LoVo (cell line): ENCODE measurements at regions not wholly inside any gene's neighbourhood (a gene's known extent, or its start where the extent isn't known, plus 50 kb on each side); places are given as distances from the start of the nearest gene placed in this dataset.
"Not testable (repeated sequence)": the region's sequence is repeated elsewhere in the genome, so short reads cannot be mapped to it uniquely, and the experiment has no call there.

Source experiments
- DNase-seq: peaks from one replicate; pipeline ENCODE4 v3.0.0-alpha.2; 2016; ENCODE audit warnings: low spot score

DNA sequence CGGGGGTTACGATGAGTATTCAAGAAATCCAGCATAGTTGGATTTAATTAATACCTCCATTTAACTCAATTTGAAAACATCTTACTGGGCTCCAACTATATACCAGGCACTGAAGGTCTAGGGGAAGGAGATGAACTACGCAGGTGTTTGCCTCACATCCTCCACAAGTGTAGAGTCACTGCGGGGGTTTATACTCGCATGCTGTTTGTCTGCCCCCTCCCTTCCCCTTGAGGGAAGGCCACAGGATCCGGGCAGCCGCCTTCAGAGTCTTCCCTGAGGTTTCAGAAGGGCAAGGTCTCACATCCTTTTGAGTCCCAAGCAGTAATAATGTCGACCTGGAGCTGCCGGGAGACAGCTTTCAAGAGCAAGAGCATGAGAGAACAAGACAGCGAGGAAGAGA is 142.4 kb upstream of the GALNT2 start:
- DNase-seq = no peak

DNA sequence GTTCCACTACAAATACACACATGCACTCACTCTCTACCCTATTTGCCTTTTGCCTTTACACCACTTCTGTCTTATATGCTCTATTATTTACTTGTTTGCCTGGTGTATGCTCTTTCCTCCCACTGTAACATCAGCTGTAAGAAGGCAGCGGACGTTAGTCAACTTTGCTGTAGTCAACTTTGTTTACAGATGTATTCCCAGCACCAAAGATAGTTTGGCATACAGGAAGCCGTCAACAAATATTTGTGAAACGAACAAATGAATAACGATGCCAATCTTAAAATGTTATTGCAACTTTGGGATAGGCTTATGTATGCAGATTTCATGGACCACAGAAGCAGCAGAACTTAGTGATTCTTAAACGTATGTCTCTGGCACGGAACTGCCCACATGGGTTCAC is 138.3 kb upstream of the GALNT2 start:
- no peak for DNase-seq

DNA sequence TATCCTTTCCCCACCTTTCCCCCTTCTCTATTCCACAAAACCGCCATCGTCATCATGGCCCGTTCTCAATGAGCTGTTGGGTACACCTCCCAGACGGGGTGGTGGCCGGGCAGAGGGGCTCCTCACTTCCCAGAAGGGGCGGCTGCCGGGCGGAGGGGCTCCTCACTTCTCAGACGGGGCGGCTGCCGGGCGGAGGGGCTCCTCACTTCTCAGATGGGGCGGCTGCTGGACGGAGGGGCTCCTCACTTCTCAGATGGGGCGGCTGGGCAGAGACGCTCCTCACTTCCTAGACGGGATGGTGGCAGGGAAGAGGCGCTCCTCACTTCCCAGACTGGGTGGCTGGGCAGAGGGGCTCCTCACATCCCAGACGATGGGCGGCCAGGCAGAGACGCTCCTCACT is 135.3 kb upstream of the GALNT2 start:
- DNase-seq = not testable (repeated sequence)

DNA sequence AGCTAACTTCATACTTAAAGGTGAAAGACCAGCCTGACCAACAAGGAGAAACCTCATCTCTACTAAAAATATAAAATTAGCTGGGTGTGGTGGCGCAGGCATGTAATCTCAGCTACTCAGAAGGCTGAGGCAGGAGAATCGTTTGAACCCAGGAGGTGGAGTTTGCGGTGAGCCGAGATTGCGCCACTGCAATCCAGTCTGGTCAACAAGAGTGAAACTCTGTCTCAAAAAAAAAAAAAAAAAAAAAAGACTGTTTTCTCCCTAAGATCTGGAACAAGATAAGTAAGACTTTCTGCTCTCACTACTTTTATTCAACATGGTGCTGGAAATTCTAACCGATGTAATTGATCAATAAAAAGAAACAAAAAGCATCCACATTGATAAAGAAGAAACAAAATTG is 131.9 kb upstream of the GALNT2 start:
- DNase-seq = not testable (repeated sequence)

DNA sequence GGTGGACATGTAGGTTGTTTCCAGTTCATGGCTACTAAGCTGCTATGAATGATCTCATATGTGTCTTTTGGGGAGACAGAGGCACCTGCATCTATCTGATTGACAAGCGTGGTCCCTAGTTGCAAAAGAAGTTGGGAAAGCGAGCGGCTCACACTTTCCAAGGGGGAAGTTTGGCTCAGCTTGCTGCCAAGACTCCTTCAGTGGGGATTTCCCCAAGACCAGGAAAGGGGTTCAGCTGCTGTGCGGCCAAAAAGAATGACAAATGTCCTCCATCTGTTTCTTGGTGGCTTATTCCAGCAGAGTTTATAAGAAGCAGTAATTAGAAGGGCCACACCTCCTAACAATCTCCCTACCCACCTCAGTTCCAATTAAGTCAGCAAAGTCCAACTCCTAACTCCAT is 128.5 kb upstream of the GALNT2 start:
- DNase-seq = no peak

DNA sequence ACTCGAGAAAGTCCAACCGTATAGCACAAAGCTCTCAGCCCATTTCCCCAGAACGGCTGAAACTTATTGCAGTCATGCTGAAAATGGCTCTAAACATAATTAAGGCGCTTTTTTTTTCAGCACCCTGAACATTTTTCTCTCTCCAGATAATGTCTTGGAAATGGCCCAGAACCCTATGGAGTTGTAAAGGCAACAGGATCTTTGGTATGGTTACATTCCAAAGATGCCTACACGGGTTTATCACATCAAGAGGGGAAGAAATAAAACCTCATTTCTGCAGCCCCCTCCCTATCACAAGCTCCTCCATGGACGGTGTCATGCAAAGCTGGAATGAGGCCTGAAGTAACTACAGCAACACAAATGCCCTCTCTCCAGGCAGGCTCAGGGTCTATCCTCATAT is 126.4 kb upstream of the GALNT2 start:
- DNase-seq = no peak

DNA sequence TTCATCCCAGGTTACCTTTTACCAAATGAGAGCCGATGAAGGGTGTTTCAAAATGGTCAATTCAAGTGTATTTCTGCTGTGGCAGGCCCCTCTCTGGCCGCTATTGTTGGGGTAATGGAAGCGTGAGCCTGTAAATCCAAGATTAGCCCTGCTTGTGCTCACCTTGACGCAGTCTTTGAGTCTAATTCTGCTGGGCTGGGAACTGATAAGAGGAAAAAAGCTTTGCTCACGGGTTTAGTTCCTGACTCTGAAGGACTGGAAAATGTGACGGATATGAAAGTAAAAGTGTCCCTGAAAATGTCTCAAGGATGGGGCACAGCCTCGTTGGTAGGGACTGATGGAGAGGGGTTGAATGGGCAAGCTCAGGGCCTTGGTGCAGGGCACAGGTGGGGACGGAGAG is 125.9 kb upstream of the GALNT2 start:
- no peak for DNase-seq

DNA sequence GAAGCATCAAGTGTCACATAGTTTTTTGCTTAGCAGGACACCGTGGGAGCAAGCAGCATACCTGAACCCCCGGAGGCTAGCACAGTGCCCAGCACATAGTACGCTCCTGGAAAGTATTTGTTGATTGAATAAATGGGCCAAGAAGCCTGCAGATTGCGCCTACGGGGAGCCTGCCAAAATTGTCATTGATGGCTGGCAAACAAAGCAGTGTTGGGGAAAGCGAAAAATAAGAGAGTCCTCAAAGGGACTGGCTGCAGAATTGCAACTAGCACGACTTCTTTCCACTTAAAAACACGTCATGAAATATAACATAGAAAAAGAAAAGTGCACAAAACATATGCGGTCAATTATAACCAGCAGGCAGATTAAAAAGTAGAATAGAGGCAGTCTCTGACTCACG is 125.2 kb upstream of the GALNT2 start:
- DNase-seq = no peak

DNA sequence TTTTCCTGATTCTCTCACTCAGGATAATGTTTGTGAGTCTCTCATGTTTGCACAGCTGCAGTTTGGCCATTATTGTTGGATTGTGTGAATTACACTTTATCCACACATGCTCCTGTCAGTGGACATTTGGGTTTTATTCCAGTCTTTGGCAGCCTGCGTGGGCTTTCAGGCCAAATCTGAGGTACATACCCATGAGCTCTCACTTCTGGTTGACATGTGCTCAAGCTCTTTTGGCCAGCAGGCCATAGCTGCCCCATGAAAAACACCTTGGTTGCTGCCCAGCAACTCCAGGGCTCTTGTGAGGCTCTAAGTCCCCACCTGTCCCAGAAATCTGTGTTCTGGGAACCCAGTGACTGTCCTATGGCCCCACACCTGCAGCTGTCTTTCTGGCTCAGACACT is 124.5 kb upstream of the GALNT2 start:
- no peak for DNase-seq

DNA sequence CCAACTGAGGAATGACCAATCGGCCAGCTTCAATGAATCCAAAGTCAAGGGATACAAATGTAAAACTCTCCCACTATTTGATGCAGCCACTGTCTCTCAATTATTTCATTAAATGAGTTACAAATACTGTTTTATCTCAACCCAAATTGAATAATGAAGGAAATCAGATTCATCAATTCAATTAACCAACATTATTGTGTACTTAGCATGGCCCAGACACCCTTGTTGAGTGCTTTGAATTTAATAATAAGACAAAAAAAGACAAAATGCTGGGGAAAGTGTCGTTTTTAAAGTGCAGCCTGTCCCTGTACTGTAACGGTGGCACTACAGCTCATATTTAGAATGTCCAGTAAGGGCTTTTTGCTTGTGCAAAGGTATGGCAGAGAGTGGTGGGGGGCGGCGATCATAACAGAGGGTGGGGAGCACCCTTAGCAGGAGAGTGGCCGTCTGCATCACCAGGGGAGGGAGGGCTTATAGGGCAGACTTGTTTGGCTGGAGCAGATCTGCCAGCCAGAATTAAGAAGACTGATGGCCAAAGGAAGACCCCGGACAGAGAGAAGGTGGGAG is 123.8 kb upstream of the GALNT2 start:
- DNase-seq = no peak

DNA sequence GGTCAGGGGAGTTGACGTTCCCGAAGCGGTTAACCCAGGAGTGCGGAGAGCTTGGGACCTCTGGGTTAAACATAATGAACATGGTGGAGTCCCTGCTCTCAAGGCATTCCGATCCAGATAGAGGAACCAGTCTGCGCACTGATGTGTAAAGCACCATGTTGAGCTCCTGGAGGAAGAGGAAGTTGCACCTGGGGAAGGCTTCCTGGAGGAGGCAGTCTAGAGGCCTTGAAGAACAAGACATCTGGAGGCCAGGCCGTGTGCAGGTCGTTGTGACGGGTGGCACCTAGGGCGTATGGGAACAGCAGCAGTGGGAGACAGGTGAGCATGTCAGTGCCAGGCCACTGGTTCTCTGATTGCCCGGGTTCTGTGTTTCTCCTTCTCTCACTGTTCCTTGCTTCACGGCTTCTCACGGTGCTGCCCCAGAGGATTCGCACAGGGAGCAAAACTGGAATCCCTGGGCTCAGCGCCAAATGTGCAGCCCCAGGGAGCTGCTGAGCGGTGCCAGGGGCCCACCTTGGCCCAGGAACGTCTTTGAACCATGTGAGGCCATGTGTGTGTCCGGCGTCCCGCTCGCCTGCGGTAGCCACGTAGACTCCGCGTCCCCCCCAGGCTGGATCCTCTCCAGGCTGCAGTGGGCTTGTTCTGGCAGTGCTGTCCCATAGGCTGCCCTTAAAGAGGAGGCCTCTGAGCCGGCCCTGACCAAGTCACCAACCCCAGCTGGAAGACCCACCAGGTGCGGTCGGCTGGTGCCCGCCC is 122.9 kb upstream of the GALNT2 start:
- DNase-seq = no peak

DNA sequence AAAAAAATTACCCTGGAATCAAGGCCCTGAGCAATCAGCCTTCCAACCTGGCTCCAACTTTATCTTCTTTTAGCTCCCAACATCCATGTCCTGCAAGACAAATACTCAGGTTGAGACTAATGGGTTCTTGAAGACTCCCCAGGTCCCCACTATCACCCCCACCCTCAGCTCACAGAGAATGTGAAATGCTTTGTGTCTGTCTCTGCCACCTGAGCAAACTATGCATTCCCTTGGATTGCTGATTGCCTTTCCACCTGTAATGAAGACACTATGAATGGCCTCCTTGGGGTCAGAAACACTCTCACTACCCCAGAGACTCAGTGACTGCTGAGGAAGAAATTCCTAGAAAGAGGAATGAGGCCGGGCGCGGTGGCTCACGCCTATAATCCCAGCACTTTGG is 121.2 kb upstream of the GALNT2 start:
- DNase-seq = no peak

DNA sequence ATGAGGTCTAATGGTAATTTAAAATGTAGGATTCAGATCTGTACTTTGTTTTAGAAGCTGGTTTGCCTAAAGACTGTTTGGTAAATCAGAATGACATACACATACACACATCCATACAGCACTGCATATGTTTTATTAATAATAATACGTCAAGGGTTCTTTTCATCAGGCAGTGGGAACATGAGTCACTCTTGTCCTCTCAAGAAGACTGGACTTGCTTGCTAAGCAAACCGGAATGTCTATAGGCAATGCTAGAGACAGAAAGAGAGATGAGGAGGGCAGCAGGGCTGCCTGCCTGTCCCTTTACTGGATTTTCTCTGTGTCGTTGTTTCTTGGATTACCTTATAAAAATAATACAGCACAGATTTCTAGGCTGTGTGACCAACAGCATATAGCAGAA is 119.1 kb upstream of the GALNT2 start:
- DNase-seq = no peak

DNA sequence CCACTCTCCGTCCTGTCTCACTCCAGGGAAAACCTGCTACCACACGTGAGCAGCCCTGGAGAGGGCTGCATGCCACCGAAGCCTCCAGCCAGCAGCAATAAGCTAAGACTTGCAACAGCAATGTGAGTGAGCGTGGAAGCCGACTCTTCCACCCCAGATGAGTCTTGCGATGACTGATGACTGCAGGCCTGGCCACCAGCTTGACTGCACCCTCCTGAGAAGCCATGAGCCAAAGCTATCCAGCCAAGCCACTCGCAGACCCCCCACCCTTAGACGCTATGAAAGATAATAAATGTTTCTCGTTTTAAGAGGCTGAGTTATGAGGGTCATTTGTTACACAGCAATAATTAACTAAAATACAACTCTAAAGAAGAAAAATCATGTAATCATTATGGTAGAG is 118.6 kb upstream of the GALNT2 start:
- DNase-seq = no peak

DNA sequence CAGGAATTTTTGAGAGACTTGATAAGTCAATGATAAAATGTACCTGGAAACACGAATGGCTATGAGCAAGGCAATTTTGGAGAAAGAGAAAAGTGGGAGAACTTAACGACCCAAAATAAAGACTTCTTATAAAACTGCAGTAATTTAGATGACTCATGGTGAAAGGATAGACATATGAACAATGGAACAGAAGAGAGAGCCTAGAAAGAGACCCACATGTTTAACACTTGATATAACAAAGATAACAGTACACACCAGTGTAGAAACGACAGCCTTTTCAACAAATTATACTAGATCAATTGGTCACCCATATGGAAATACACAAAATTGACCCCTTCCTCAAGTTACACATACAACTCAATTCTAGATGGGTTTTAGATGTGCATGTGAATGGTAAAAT is 117.5 kb upstream of the GALNT2 start:
- DNase-seq = no peak

DNA sequence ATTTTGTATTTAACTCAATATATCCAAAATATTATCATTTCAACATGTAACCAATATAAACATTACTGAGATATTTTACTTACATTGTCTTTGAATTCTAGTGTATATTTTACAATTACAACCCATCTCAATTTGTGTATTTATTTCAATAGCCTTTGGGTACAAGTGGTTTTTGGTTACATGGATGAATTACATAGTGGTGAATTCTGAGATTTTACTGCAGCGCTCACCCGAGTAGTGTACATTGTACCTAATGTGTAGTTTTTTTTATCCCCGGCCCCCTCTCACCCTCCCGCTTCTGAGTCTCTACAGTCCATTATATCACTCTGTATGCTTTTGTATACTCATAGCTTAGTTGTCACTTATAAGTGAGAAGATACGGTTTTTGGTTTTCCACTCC is 117.0 kb upstream of the GALNT2 start:
- no peak for DNase-seq

DNA sequence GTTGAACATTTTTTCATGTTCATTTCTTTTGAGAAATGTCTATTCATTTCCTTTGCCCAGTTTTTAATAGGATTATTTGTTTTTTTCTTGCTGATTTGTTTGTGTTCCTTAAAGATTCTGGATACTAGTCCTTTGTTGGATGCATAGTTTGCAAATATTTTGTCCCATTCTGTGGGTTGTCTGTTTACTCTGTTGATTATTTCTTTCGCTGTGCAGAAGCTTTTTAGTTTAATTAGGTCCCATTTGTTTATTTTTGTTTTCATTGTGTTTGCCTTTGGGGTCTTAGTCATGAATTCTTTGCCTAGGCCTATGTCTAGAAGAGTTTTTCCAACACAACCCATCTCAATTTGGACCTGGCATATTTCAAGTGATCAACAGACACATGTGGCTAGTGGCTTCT is 116.1 kb upstream of the GALNT2 start:
- DNase-seq = no peak

DNA sequence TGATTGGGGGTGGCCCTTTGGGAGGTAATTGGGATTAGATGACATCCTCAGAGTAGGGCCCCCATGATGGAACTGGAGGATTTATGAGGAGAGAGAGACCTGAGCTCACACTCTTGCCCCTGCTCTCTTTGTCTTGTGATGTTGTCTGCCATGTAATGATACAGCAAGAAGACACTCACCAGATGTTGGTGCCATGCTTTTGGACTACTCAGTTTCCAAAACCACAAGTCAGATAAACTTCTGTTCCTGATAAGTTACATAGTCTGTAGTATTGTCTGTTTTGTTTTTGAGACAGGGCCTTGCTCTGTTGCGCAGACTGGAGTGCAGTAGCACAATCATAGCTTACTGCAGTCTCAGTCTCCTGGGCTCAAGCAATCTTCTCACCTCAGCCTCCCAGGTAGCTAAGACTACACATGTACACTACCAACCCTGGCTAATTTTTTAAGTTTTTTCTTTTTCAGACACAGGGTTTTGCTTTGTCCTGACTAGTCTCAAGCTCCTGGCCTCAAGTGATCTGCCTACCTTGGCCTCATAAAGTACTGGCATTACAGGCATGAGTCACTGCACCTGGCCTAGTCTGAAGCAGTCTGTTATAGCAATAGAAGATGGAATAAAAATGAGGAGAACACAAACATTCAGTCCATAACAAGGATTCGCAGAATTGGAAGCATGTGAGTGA is 115.0 kb upstream of the GALNT2 start:
- DNase-seq = no peak

DNA sequence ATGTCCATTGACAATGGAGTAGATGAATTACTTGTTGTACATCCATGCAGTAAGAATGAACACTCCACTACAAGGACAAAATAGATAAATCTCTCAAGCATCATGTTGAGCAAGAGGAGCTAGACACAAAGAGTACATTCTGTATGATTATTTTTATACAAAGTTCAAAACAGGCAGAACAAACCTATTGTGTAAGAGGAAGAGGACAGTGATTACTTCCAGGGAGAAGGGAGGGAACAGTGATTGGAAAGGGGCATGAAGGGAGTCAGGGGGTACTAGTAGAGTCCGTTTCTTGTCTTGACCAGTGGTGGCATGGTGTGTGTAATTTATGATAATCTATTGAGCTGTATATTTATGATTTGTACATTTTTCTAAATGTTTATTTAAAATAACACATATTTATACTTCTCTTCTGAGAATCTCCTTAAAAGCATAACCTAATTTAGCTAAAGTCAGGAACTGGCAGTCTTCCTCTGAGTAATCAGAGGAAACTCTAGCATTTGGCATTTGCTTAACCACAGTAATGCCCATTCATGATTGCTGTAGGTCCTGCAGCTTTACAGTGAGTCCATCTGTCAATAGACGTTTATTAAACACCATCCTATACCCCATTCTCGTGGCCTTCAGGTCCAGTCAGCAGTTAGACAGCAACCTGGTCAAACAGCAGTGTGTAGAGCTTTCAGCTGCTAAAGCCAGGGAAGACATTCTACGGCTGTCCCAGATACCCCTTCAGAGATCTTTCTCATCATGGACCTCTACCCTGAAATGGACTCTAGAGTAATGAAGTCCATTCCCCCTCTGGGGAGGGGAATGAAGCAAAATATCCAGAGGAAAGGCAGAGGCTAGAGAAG is 114.1 kb upstream of the GALNT2 start:
- no peak for DNase-seq

DNA sequence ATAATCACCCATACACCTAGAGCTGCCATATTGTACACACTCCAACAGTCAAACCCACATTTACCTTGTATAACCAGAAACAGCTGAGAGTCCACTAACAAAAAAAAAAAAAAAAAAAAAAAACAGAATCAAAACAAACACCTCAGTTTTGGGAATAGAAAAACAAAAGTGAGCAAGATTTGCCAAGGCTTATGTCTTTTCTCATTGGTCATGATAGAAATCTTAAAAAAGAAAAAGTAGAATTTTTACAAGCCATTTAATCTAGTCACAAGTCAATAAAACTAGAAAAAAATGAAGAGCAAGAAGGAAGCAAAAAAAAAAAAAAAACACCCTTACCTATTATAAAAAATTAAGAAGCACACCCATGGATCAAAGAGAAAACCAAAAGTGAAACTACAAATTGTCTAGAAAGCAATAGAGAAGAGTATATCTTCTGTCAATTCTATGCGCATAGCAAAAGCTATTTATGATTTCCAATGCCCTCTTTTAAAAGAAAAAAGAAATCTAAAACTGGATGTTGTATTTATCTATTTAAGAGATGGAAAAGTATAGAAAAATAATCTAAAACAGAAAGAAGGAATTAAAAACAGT is 113.2 kb upstream of the GALNT2 start:
- DNase-seq = peak; percentile 5

DNA sequence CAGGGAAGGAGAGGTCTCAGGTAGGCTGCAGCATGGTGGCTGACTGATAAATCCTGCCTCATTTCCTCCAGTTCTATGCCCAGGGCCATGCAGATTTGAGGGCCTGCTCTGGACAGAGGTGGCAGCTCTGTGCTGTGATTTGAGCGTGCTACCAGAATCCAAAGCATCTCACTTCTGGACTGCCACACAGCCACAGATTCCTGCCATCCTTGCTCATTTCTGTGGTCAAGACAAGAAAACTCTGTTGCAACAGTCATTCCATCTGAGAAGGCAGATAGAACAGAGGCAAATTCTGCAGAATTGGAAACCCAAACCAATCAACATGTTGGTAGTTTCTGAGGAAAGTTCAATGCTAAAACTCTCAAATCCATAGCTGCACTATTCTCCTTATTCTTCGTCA is 102.8 kb upstream of the GALNT2 start:
- no peak for DNase-seq

DNA sequence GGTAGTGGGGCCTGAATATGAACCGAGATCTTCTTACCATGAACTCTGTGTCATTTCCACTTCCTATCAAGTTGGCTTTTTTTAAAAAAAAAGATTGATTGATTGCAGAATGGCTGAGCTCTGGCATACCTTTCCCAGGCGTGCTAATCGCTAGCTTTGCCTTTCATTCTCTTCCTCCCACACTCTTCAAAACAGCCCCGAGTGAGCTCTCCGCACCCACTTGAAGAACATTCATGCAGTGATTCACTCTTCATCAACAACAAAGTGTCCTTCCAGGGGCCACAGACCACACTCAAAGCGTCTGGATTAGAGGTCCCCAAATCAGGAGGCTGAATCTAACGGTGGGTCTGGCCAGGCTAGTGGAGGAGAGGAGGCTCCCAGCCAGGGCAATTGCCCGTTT is 96.3 kb upstream of the GALNT2 start:
- no peak for DNase-seq
